Activated CD4-positive, alpha-beta memory T cell treated with anti-CD3 and anti-CD28 coated beads for 36 hours (primary cell): ENCODE measurements at regions not wholly inside any gene's neighbourhood (a gene's known extent, or its start where the extent isn't known, plus 50 kb on each side); places are given as distances from the start of the nearest gene placed in this dataset.

ENCODE experiments used
- CTCF ChIA-PET: fragments of 350-600 bp; sonication (Branson Sonifier 250); formaldehyde crosslinking; loops from one replicate; lab custom pipeline; 2021; ENCODE audit warnings: antibody characterized with exemption, inconsistent platforms; lab: Charles Lee
- POLR2A ChIA-PET: fragments of 350-600 bp; sonication (Branson Sonifier 250); formaldehyde crosslinking; loops from one replicate; lab custom pipeline; 2021; ENCODE audit warnings: antibody characterized with exemption; lab: Charles Lee
- DNase-seq: peaks from one replicate; pipeline ENCODE4 v3.0.0-alpha.2; 2020
- H3K27ac Mint-ChIP-seq: one replicate; pipeline ENCODE4 v1.8.0; 2021; ENCODE audit warnings: mixed read lengths
- H3K27me3 Mint-ChIP-seq: one replicate; pipeline ENCODE4 v1.8.0; 2021; ENCODE audit warnings: mixed read lengths
- H3K36me3 Mint-ChIP-seq: one replicate; pipeline ENCODE4 v1.8.0; 2021; ENCODE audit warnings: mixed read lengths
- H3K4me1 Mint-ChIP-seq: one replicate; pipeline ENCODE4 v1.8.0; 2021; ENCODE audit warnings: low read depth, mixed read lengths
- H3K4me3 Mint-ChIP-seq: one replicate; pipeline ENCODE4 v1.8.0; 2021; ENCODE audit warnings: mild to moderate bottlenecking, mixed read lengths
- H3K9me3 Mint-ChIP-seq: one replicate; pipeline ENCODE4 v1.8.0; 2021; ENCODE audit warnings: mixed read lengths
- intact Hi-C: fragments of 100-400 bp; cut with micrococcal nuclease; formaldehyde crosslinking; loops from one replicate; pipeline ENCODE4 v1.15.1; 2023

GRCh38 chr3:6142707-6143106 lies 718.2 kb upstream of the GRM7 start:
- ChIA-PET POLR2A (no interaction called here), CTCF (no interaction called here)
- H3K27ac Mint-ChIP-seq, result no peak overlapping the region
- no peaks in the 10 kb centered on the region for H3K36me3 Mint-ChIP-seq
- no peaks in the 10 kb centered on the region for H3K4me1 Mint-ChIP-seq
- no peaks in the 10 kb centered on the region for H3K27me3 Mint-ChIP-seq
- H3K4me3 Mint-ChIP-seq, result no peak overlapping the region
- H3K9me3 Mint-ChIP-seq, result peaks cover under 1% of the 10 kb centered on the region
- no peak for DNase-seq
- intact Hi-C loops, result no loop called here

DNA sequence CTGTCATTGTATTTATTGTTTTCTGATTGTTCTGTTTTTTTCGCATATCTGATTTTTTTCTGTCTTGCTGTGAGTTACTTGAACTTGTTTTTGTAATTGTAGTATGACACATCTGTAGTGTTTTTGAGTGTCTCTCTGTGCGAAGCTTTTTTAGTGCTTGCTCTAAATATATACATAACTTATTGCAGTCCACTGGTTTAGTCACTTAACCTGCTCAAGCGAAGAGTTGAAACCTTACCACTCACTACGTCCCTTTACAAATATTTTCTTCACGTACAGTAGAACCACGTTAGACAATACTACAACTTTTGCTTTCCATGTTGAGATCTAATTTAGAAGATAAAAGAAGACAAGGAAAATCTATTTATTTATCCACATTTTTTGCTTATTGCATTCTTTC lies 713.0 kb upstream of the GRM7 start:
- POLR2A ChIA-PET, result no interaction called here
- no peak for DNase-seq
- H3K27ac Mint-ChIP-seq, result no peak overlapping the region

DNA sequence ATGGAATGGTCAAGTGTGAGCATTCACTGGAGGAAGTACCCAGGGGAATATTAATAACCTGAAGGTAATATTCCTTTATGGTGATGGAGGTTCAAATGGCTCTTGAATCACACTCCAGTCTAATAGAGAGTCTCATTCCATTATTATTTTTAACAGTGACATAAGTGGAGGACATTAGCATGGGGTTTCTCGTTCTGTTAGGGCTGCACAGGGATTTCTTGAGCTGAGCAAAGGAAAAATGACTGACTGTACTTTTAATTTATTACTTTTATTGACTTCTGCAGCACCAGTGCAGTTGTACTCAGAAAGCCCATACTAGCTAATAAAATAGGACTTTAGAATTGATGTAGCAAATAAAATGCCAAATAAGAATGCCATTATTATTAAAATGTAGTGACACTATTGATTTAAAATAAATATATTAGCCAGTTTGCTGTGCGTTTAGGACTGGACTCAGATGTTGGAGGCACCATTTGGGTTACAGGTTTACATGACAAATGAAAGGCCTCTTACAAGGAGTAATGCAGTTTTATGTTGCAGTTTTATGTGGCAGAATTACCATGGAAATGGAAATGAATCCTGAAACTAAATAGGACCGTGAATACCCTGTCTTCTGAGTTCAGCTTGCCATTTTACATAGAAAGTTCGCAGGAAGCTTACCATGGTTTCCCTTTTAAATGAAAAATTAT lies 705.1 kb upstream of the GRM7 start:
- Mint-ChIP-seq H3K27me3 (no peaks in the 10 kb centered on the region), H3K4me3 (no peak overlapping the region), H3K4me1 (no peaks in the 10 kb centered on the region), H3K27ac (no peak overlapping the region), H3K9me3 (peaks cover 4% of the 10 kb centered on the region), H3K36me3 (no peaks in the 10 kb centered on the region)
- ChIA-PET POLR2A (no interaction called here), CTCF (no interaction called here)
- intact Hi-C loops, result no loop called here
- DNase-seq, result no peak

More for the DNA sequence above, 713.0 kb upstream of the GRM7 start:
- Mint-ChIP-seq H3K27me3 (no peaks in the 10 kb centered on the region), H3K9me3 (peaks cover 10% of the 10 kb centered on the region), H3K36me3 (no peaks in the 10 kb centered on the region), H3K4me3 (no peak overlapping the region), H3K4me1 (no peaks in the 10 kb centered on the region)
- intact Hi-C loops, result no loop called here
- CTCF ChIA-PET, result no interaction called here

DNA sequence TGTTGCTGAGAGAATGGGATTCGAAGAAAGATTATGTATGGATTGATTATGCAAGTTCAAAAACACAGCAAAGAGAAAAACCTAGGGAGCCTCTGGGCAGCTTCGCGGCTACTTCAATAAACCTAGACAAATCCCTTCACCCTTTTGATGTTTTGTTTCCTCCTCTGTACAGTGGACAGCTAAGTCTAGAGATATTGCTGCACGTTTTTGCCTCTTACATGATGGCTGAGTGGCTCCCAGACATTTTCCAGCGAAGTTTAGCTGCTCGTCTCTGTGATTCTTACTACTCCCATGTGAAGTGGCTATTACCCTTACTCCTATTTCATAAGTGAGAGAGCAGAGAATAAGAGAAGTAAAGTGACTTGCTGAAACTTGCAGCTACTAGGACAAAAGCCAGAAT lies 695.0 kb upstream of the GRM7 start:
- POLR2A ChIA-PET, result no interaction called here
- no peaks in the 10 kb centered on the region for H3K27me3 Mint-ChIP-seq
- intact Hi-C loops, result no loop called here
- no peaks in the 10 kb centered on the region for H3K36me3 Mint-ChIP-seq
- no peak overlapping the region for H3K4me3 Mint-ChIP-seq
- CTCF ChIA-PET, result no interaction called here
- H3K9me3 Mint-ChIP-seq, result peaks cover 14% of the 10 kb centered on the region
- no peak for DNase-seq
- no peak overlapping the region for H3K27ac Mint-ChIP-seq
- no peaks in the 10 kb centered on the region for H3K4me1 Mint-ChIP-seq

DNA sequence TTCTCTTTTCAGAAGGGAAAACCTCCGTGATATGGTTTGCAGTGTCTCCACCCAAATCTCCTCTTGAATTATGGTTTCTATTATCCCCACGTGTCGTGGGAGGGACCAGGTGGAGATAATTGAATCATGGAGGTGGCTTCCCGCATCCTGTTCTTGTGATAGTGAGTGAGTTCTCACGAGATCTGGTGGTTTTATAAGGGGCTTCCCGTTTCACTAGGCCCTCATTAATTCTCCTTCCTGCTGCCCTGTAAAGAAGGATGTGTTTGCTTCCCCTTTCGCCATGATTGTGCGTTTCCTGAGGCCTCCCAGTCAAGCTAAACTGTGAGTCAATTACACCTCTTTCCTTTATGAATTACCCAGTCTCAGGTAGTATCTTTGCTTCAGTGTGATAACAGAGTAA lies 692.7 kb upstream of the GRM7 start:
- Mint-ChIP-seq H3K27ac (no peak overlapping the region), H3K27me3 (no peaks in the 10 kb centered on the region), H3K4me1 (no peaks in the 10 kb centered on the region), H3K9me3 (peaks cover 10% of the 10 kb centered on the region), H3K36me3 (no peaks in the 10 kb centered on the region), H3K4me3 (no peak overlapping the region)
- intact Hi-C loops, result no loop called here
- POLR2A ChIA-PET, result no interaction called here
- CTCF ChIA-PET, result no interaction called here
- no peak for DNase-seq

GRCh38 chr3:6172871-6173642 lies 687.9 kb upstream of the GRM7 start:
- DNase-seq, result no peak

DNA sequence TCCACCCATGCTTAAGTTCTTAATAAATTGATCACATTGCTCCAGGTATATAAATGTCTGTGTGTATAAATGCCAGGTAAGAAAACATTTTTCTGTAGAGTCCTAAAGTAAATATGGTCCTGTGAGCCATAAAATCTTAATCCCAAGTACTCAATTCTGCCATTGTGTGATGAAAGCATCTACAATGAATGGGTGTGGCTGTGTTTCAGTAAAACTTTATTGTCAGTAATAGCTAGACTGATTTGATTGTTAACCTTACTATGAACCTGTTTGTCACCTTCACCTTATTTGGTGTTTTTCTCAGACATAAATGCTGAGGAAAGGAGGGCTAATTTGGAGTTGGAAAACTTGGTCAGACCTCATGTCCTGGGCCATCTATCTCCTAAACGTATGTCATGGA lies 683.5 kb upstream of the GRM7 start:
- H3K27ac Mint-ChIP-seq, result no peak overlapping the region
- no peak for DNase-seq

More at GRCh38 chr3:6172871-6173642, 687.9 kb upstream of the GRM7 start:
- H3K4me1 Mint-ChIP-seq, result no peaks in the 10 kb centered on the region
- CTCF ChIA-PET, result no interaction called here
- H3K9me3 Mint-ChIP-seq, result peaks cover 9% of the 10 kb centered on the region
- POLR2A ChIA-PET, result no interaction called here
- H3K27ac Mint-ChIP-seq, result no peak overlapping the region
- intact Hi-C loops, result no loop called here
- no peaks in the 10 kb centered on the region for H3K36me3 Mint-ChIP-seq
- H3K4me3 Mint-ChIP-seq, result no peak overlapping the region
- H3K27me3 Mint-ChIP-seq, result no peaks in the 10 kb centered on the region

DNA sequence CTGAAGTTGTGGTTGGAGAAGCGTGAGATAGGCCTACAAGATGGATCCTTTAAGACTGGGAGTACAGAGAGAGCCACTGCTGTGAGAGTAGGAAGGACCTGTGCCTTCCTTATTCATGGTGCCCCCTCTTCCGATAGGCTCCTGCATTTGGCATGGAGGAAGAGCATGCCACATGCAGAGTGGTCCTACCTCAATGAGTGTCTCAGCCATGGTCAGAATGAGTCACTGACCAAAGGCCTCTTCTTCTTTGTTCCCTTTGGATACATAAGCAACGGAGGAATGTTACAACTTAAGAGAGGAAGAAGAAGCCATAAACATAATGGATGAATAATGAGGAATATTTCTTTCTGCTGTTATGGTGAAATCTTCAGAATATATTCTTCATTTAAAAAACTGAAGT lies 681.2 kb upstream of the GRM7 start:
- H3K4me3 Mint-ChIP-seq, result no peak overlapping the region
- peaks cover 4% of the 10 kb centered on the region for H3K9me3 Mint-ChIP-seq
- H3K4me1 Mint-ChIP-seq, result no peaks in the 10 kb centered on the region
- H3K27me3 Mint-ChIP-seq, result no peaks in the 10 kb centered on the region
- ChIA-PET POLR2A (no interaction called here), CTCF (no interaction called here)
- no peaks in the 10 kb centered on the region for H3K36me3 Mint-ChIP-seq
- H3K27ac Mint-ChIP-seq, result no peak overlapping the region
- intact Hi-C loops, result no loop called here
- no peak for DNase-seq

More for the DNA sequence above, 683.5 kb upstream of the GRM7 start:
- Mint-ChIP-seq H3K36me3 (no peaks in the 10 kb centered on the region), H3K4me1 (no peaks in the 10 kb centered on the region), H3K9me3 (peaks cover 9% of the 10 kb centered on the region), H3K4me3 (no peak overlapping the region), H3K27me3 (no peaks in the 10 kb centered on the region)
- POLR2A ChIA-PET, result no interaction called here
- intact Hi-C loops, result no loop called here
- CTCF ChIA-PET, result no interaction called here

DNA sequence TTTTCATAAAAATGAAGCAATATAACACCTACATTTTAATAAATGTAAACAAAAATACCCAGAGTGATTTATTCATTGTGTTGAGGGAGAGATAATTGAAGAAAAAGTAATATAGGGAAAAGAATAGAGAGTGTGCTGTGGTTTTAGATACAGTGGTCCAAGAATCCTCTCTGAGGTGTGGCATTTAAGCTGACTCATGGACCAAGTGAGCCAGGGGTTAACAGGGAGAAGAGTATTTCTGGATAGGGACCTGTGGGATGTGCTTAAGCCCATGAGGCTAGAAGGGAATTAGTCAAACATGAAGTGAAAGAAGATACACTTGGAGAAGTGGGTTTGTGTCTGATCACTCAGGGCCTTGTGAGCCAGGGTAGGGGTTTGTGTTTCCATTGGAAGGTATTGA lies 680.7 kb upstream of the GRM7 start:
- POLR2A ChIA-PET, result no interaction called here
- intact Hi-C loops, result no loop called here
- CTCF ChIA-PET, result interaction anchor here (0.6 kb wide), 1 partner anchor 55 kb away, joined by 3 read pairs; no protein-coding TSS in a partner anchor
- H3K27ac Mint-ChIP-seq, result no peak overlapping the region
- no peak for DNase-seq
- H3K27me3 Mint-ChIP-seq, result no peaks in the 10 kb centered on the region
- peaks cover 6% of the 10 kb centered on the region for H3K9me3 Mint-ChIP-seq
- no peak overlapping the region for H3K4me3 Mint-ChIP-seq
- H3K36me3 Mint-ChIP-seq, result no peaks in the 10 kb centered on the region
- no peaks in the 10 kb centered on the region for H3K4me1 Mint-ChIP-seq

GRCh38 chr3:6182476-6182875 lies 678.4 kb upstream of the GRM7 start:
- CTCF ChIA-PET, result no interaction called here
- H3K36me3 Mint-ChIP-seq, result no peaks in the 10 kb centered on the region

GRCh38 chr3:6182909-6183308 lies 678.0 kb upstream of the GRM7 start:
- no peak overlapping the region for H3K4me3 Mint-ChIP-seq
- no peak for DNase-seq
- POLR2A ChIA-PET, result no interaction called here
- peaks cover 10% of the 10 kb centered on the region for H3K9me3 Mint-ChIP-seq
- H3K36me3 Mint-ChIP-seq, result no peaks in the 10 kb centered on the region
- H3K4me1 Mint-ChIP-seq, result no peaks in the 10 kb centered on the region
- no peaks in the 10 kb centered on the region for H3K27me3 Mint-ChIP-seq
- CTCF ChIA-PET, result no interaction called here
- H3K27ac Mint-ChIP-seq, result no peak overlapping the region
- intact Hi-C loops, result no loop called here

More at GRCh38 chr3:6182476-6182875, 678.4 kb upstream of the GRM7 start:
- peaks cover 6% of the 10 kb centered on the region for H3K9me3 Mint-ChIP-seq
- no peak for DNase-seq
- H3K4me1 Mint-ChIP-seq, result no peaks in the 10 kb centered on the region
- H3K4me3 Mint-ChIP-seq, result no peak overlapping the region
- no peak overlapping the region for H3K27ac Mint-ChIP-seq
- intact Hi-C loops, result no loop called here
- POLR2A ChIA-PET, result no interaction called here
- H3K27me3 Mint-ChIP-seq, result no peaks in the 10 kb centered on the region

DNA sequence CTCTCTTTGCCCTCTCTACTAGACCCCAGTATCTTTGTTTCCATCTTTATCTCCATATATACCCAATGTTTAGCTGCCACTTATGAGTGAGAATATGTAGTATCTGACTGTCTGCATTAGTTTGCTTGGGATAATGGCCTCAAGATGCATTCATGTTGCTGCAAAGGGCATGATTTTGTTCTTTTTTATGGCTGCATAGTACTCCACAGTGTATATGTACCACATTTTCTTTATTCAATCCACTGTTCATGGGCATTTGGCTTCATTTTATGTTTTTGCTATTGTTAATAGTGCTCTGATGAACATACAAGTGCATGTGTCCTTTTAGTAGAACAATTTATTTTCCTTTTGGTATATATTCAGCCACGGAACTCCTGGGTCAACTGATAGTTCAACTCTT lies 671.5 kb upstream of the GRM7 start:
- ChIA-PET POLR2A (no interaction called here), CTCF (no interaction called here)
- Mint-ChIP-seq H3K4me3 (no peak overlapping the region), H3K4me1 (no peaks in the 10 kb centered on the region), H3K27ac (no peak overlapping the region), H3K9me3 (peaks cover 21% of the 10 kb centered on the region), H3K36me3 (no peaks in the 10 kb centered on the region), H3K27me3 (no peaks in the 10 kb centered on the region)
- DNase-seq, result no peak
- intact Hi-C loops, result no loop called here

- ChIA-PET POLR2A (no interaction called here), CTCF (no interaction called here)
- no peaks in the 10 kb centered on the region for H3K36me3 Mint-ChIP-seq
- H3K4me1 Mint-ChIP-seq, result no peaks in the 10 kb centered on the region
- no peaks in the 10 kb centered on the region for H3K27me3 Mint-ChIP-seq
- no peak for DNase-seq
- H3K27ac Mint-ChIP-seq, result no peak overlapping the region
- no peaks in the 10 kb centered on the region for H3K9me3 Mint-ChIP-seq
- intact Hi-C loops, result no loop called here
- H3K4me3 Mint-ChIP-seq, result no peak overlapping the region
These were observed 656.0 kb upstream of the GRM7 start for GRCh38 chr3:6204891-6205290.
